Inferior parietal cortex (tissue), 1 donor: ENCODE measurements at regions not wholly inside any gene's neighbourhood (a gene's known extent, or its start where the extent isn't known, plus 50 kb on each side); places are given as distances from the start of the nearest gene placed in this dataset.

Experiments used
- DNase-seq: peaks from one replicate; pipeline ENCODE4 v3.0.0-alpha.2; 2016; ENCODE audit errors: extremely low spot score

DNA sequence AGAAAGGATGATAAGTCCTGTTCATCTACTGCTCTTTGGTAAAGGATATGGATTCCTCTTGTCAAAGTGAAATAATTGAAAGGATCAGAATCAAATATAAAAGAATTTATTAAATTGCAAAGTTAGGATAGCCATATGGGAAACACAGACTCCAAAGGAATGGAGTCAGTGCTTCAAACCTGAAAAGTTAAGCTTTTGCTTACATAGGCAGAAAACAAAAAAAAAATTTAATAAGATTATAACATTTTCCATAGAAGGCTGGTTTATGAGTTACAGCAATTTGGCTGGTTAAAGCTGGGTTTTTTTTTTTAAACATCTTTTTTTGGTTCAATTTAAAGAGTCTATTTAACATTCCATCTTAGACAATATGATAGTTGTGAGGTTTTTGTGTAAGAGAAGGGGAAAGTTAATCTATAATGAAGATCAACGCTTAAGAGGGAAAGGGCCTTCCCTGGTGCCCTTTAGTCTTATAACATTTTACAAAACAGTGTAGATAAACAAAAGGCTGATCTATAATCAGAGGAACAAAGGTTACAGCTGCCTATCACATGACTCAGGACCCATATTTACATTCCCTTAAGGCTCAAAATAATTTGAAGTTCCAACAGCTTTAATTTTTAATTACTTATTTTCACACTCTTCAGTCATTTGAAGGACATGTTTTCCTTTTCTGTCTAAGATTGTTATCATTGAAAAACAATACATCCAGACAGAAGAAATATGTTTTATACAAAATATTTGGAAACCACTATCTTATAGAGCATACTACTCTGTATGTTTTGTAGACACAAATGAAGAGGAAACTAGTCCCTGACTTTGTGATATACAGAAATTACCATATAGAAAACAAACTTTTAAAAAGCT, 234.3 kb upstream of the MBL2 start:
- no peak for DNase-seq

DNA sequence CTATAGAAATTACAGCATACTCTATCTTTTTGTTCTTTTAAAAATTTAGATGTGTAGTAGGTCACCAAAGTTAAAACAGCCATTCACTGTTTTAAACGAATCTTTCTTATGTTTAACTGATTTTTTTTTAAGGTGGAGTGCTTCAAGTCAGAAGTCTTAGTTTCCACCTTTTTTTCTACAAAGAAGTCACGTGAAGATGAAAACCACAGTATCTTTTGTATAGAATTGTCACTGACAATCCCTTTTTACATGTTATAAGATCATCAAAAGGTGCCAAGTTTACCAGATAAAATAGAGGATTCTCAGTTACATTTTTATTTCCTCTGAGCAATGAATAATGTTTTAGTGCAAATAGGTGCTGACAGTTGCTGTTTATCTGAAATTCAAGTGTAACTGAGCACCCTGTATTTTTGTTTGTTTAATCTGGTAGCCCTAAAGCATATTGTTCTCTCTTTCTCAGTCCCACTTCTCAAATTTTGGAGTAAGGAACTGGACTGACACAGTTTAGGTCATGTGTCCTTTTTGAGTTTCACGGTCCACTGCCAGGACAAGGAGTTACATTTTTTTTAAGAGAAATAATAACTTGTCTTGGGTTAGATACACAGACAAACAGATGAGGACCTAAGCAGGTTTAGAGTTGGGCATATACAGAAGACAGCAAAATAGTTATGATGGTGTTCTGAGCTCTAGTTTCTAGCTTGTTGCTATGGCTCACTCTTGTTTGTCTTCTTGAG, 233.2 kb upstream of the MBL2 start:
- no peak for DNase-seq

DNA sequence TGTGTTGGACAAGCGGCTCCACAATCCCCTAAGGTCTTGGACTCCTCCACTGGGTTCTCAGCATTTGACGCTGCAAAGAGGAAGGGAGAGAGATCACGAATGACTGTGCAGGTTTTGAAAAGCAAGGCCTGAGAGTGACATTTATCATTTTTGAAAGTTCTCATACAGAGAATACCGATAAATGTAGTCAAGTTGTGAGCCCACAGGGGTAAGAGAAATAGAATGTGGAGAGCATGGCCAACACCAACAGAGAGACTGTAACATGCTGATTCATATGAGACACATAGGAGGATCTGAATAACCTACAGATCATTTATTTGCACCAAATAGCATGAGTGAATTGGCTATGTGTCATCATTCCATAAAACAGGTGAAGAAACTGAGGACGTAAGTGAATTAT, 230.5 kb upstream of the MBL2 start:
- no peak for DNase-seq

DNA sequence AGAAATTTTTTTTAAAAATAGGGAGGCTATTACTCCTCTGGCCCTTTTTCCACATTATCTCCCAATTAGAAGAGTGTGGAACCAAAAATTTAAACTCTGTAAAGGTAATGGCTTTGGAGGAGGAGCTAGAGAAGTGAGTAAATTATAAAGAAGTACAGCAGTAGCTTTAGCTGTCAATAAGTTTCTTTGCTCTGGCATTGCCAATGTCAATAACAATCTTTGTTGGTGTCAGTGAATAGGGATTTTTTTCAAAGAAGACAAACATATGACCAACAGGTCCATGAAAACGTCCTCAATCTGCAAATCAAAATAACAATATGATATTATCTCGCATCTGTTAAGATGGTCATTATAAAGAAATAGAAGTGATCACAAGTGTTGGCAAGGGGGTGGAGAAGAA, 227.1 kb upstream of the MBL2 start:
- DNase-seq, result no peak

DNA sequence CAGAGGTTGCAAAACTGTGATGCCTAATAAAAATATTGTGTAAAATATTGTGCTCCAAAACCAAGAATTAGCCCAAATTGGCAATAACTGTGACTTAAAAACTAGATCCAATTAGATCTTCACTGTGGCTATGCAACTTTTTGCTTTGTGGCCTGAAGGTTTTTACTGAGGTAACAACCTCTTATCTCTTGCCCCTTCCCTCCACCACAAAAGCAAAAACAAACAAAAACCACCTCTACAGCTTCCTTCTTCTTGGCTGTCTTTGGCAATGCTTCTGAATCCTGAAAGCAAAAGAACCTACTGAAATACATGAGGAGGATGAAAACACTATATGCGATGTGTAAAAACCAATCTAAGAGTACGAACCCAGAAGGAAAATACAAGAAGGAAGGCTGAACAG, 226.7 kb upstream of the MBL2 start:
- no peak for DNase-seq

DNA sequence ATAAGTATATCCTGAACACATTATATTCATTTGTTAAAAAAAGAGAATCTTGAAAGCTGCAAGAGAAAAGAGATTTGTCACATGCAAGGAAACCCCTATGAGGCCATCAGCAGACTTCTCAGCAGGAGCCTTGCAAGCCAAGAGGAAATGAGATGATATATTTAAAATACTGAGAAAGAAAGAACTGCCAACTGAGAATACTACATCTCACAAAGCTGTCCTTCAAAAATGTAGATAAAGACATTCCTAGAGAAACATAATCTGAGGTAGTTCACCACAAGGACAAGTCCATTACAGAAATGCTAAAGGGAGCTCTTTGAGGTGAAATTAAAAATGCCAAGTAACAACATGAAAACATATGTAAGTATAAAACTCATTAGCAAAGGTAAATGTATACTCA, 224.4 kb upstream of the MBL2 start:
- no peak for DNase-seq

DNA sequence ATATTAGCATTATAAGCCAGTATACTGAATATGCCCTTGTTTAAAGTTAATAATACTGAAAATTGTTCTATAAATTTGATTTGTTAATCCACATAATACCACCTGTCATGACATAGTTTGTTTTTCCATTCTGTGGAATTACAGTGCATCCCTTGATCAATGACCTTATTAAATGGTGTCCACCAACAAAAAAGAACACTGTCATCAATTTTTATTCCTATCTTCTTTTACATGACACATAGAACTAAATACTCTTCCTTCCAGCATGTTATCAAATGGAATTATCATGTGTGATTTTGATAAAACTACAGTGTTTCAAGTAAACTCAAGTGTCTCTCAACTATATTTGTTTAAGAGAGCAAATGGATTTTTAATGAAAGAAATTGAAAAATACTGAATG, 221.8 kb upstream of the MBL2 start:
- no peak for DNase-seq

DNA sequence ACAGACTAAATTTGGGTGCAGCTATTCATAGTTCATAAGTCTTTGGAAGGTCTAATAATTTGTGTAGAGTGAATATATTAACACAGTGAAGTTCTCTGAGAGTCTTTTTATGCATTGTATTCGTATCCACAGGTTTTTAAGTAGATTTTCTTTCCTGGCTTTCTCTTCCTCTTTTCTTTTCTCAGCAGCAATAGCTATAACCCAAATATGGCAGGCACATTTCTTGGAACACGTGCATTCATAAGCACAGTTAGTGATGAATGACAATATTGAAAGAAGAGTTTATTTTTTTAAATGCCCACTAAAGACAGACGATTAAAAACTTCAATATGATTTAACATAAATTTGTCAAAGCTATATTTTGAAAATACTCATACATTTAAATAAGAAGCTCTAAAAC, 220.5 kb upstream of the MBL2 start:
- no peak for DNase-seq

DNA sequence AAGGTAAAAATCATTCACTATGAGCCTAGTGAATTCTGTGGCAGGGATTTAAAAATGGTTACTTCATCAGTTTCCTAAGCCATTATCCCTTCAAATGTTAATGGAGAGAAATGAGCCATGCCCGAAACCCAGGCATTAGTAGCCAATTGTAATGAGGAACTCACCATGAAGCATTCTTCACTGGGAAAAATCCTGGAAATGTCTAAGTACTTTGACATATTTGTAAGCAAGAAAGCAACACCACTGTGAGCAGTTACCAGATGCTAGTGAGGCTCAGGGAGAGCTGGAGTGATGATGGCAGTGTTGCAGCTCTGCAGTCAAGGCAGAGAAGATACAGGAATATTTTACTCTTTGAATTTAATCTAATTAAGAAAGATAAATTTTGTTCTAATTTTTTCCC, 220.0 kb upstream of the MBL2 start:
- DNase-seq, result no peak

DNA sequence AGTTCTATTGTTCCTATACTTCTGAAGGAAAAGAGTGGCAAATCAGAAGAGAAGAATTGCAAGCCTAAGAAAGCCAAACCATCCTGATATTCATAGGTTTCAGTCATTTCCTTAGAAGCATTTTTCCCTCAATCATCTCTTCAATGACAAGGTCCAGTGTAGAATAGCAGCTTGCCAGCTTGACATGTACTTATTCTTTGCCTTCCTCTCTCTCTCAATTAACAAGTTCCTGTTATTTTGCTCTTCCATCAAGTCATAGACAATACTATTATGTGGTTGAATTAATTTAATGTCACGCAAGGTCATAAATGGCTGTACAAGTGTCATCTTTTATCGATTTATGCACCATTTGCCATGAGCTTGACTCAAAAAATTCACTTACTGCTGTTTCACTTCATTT, 216.3 kb upstream of the MBL2 start:
- DNase-seq, result no peak

DNA sequence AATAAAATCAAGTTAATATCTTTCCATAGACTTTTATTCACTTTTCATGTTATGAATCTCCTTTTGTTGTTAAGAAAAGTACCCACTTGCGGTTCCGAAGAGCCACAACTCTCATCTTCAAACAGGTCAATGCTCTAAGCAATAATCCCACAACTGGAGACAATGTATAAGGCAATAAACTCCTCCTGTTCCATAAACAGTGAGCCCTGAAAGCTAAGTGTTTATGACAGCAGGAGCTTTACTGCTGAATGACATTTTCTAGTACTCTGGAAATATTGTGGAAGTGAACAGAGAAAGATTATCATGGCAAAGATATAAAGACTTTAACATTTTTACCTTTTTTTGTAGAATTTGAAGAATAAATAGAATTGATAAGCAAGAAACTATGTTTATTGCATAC, 213.5 kb upstream of the MBL2 start:
- no peak for DNase-seq

DNA sequence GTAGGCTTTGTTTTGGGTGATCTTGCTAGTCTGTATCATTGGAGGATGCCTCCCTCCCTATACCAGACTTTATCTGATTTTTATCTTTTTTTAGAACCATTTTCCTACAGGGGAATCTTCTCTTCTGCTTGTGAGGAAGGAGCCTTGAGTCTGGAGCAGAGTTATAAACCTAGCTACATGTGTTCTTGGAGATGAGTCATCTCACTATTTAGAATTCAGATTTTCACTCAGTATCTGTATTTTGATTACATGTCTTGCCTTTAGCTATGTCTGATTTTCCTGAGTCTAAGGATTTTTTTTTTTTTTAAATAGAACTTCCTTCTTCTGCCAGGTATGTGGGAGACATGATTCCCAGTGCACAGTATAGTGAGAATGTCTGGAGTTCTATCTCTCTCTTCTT, 211.6 kb upstream of the MBL2 start:
- DNase-seq, result no peak

DNA sequence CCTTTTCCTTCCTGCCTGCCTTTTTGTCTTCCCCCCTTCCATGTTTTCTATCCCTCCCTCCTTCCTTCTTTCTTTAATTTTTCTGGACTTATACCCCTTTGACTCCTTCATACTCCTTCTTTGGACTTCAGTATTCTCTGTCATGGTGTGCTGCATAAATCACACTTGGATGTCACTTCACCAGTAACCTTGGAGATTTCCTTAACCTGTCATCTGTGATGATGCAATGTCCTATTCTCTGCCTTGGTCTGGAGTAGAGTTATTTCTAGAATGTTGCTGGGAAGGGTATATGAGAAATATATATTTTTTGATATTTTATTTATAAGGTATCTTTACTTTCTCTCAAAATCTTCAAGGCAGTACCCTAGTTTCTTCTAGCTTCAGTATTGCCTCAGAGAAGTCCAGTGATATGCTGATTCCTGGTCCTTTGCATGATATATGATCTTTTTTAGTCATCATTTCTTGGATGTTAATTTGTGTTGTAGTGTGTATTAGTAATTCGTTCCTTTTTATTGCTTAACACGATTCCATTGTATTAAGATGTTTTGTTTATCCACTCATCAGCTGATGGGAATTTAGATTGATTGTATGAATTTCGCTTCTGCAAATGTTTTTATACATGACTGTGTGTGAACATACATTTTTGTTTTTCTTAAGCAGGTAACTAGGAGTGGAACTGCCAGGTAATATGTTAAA, 206.9 kb upstream of the MBL2 start:
- no peak for DNase-seq

DNA sequence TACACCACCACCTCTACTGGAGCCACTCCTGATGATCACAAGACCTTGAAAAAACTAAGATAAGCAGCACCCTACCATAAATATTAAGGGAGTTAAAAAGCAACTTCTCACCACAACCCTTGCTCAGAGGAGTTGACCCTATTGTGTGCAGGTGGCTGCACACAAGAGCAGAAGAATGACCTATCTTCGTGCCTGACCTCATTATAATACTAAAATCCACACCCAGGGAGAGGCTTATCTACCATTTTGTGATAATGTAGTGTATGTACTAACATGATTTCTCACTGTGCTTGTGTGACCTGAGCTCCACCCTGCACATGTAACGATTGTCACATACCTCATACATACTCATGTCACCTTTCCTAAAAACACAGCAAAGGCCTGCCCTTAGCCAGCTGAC, 205.0 kb upstream of the MBL2 start:
- no peak for DNase-seq

DNA sequence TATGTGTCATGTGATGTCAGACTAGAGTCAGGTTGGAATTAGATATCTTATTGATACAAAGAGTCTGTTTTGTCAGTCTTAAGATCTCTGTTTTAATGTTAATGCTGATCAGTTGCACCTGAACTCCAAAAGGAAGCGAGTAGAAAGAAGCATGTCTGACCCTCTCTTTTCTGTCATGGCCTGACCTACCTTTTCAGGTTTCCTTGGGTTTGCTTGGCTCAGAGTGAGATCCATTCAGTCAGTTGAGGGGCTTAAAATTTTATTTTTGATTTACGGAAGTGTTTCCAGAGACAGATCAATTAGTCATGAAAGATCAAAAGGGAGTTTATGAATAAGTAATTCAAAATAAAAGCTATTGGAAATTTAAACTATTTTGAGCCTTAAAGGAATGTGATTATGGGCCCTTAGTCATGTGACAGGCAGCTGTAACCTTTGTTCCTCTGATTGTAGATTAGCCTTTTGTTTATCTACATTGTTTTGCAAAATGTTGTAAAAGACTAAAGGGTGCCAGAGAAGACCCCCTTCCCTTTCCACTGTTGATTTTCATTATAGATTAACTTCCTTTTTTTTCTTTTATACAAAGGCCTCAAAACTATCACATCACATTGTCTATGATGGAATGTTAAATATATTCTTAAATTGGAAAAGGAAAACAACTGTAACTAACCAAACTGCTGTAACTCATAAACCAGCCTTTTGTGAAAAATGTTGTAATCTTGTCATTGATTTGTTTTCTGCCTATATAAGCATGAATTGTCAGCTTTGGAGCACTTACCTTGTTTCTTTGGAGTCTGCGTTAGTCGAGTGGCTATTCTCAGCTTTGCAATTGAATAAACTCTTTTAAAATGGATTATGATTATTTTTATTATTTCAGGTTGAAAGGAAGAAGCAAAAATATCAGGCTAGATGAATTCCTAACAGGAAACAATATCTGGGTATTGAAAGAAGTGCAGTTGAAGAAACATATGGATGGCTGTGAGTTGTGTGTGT, 195.5 kb upstream of the MBL2 start:
- no peak for DNase-seq

DNA sequence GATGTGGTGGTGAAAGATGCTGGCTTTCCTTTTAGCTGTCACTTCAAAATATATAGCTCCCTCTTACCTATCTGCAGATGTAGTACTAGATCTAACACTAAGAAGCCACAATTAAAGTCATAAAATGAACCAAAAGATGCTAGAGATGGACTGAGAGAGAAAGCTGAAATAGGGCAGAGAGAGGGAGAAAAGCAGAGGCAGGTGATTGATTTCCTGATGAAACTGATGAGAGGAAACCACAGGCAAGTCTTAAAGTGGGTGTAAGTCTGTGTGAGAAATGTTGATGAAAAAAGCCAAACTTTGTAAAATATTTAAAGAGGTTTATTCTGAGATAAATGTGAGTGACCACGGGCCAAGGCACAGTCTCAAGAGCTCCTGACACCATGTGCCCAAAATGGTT, 194.3 kb upstream of the MBL2 start:
- no peak for DNase-seq

DNA sequence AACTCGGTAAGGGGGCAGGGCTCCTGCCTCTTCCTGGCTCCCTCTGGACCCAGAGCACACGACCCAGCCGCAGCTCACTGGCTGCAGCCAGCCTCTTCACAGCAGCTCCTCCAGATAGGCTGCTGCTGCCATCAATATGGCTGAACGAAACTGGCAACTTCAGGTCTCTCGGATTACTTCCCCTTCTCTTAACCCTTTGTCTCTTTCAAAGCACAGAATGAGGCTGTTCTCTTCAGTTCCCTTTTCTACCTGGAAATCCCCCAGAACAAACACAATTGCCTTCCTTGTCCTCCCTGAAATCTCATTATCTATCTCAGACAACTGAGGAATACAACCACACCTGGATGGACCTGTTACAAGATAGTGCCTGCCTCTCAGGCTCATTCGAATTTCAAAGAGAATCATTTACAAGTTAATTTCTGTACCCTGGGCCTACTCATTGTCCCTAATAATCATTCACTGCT, 193.4 kb upstream of the MBL2 start:
- no peak for DNase-seq

DNA sequence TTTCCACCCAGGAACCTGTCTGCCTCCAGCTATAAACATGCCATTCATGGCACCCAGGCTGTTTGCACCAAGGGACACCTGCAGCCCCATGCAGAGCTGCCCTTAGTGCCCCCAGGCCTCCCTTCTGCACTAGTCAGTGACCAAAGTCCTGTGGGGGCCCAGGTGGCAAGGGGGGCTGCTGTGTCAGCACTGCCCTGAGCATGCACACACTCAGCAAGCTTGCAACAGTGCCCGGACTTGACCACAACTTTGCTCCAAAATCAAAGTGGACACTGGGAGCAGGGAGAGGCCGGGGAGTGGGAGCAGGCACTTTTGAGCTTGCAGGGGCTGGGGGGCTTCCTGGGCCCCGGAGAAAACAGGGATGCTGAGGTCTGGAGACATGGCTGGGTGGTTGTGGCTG, 192.9 kb upstream of the MBL2 start:
- no peak for DNase-seq

DNA sequence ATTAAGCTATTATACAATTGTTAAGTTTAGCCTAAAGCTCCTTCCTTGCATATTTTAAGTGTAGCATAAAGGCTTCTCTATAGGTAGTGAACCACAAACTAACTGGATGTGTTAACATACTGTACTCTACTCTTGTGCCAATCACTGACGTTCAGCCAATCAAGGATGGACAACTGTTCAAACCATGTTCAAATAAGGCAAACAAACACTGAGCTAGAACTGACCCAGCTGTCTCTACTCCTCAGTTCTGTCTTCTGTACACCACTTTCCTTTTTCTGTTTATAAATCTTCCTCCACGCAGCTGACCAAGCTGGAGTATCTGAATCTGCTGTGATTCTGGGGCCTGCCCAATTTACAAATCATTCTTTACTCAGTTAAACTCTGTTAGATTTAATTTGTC, 188.7 kb upstream of the MBL2 start:
- DNase-seq, result no peak

DNA sequence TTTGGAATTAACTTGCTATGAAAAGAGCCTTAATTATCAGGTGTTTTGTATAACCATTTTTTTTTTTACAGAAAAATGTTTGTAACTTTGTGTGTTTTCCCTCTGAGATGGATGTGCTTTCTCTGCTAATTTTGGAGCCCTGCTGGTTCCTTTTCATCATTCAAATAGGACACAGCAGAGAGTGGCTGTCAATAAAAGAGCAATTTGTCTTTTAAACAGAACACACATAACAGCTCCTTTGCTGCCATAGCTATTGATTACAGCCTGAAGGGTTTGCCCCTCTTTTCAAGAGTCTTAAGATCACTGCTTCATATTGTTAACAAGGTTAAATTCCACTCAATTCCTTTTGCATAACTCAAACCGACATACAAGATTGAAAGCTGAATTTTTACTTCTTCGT, 187.2 kb upstream of the MBL2 start:
- DNase-seq, result no peak

DNA sequence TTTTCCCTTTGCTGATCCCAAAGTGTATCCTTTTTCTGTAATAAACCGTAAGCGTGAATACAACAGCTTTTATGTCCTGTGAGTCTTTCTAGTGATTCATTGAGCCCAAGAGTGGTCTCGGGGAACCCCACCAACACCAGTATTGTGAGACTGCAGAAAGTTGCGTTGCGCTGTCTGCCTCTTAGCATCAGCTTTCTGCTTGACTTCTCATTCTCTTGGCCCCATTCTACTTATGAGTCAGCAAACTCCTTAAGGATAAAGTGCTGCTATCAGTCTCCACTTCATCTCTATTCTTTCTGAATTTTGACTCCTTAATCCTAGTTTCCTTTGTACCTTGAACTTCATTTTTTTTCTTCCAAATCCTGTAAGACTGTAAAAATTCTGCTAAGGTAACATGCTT, 184.3 kb upstream of the MBL2 start:
- no peak for DNase-seq

DNA sequence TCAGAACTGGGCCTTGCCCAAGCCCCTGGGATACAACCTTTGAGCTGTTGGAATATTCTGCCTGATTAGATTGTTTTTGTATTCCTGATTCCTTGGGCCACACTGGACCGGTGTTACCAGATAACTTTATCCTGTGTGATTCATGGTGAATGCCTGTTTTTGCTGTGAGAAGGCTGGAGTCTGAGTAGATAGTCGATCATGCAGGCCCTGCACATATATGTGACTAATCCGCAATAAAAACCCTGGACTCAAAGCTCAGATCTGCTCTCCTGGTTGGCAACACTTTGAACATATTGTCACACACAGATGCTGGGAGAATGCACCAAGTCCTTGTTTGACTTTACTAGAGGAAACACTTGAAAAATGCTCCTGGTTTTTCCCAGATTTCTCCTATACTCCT, 183.9 kb upstream of the MBL2 start:
- no peak for DNase-seq
